HG02588 (cell line): ENCODE measurements at regions not wholly inside any gene's neighbourhood (a gene's known extent, or its start where the extent isn't known, plus 50 kb on each side); places are given as distances from the start of the nearest gene placed in this dataset.
"Not testable (repeated sequence)": the region's sequence is repeated elsewhere in the genome, so short reads cannot be mapped to it uniquely, and the experiment has no call there.

Experiments used
- ATAC-seq: cut with Tn5 transposase; IDR thresholded peaks from one replicate; pipeline ENCODE4 v1.9.1; 2021; ENCODE audit warnings: mild to moderate bottlenecking, moderate library complexity; ENCODE audit not compliant: unreplicated experiment

- ATAC-seq, result no peak
Measured at GRCh38 chr4:43567644-43568043, 675.1 kb downstream of the GRXCR1 start.

- no peak for ATAC-seq
Measured at GRCh38 chr4:43586813-43587212, 694.3 kb downstream of the GRXCR1 start.

DNA sequence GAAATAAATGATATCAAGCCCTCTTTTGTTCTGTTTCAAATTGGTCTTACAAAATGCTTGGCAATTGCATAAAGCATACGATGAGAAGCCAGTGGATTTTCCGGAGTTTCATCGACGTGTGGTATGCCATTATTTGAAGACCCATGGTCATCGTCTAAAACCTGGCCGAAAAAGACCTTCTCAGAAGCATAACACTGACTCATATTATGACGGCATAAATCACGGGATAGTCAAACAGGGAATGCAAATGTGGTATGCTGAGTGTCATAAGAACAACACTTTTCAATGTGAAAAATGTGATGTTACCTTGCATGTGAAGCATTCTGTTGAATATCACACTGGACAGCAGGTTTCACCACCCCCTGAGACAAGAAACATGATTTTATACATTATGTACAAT is 695.2 kb downstream of the GRXCR1 start:
- ATAC-seq, result no peak

DNA sequence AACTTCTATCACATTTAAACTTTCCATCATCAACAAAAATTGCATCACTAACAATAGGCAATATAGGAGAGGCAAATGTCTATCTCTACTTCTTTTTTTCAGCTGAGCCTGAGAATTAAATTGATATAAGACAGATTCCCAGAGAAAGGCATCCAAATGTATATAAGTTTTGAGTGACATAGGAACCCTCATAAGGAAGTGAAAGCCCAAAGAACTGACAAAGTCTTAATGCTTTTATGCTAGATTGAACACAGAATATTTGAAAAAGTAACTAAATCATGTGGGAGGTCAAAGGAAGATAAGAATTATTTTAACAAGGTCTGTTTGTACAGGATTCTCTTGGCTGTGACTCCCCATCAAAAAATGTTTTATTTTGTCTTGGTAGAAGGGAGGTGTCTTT is 714.9 kb downstream of the GRXCR1 start:
- ATAC-seq, result no peak

DNA sequence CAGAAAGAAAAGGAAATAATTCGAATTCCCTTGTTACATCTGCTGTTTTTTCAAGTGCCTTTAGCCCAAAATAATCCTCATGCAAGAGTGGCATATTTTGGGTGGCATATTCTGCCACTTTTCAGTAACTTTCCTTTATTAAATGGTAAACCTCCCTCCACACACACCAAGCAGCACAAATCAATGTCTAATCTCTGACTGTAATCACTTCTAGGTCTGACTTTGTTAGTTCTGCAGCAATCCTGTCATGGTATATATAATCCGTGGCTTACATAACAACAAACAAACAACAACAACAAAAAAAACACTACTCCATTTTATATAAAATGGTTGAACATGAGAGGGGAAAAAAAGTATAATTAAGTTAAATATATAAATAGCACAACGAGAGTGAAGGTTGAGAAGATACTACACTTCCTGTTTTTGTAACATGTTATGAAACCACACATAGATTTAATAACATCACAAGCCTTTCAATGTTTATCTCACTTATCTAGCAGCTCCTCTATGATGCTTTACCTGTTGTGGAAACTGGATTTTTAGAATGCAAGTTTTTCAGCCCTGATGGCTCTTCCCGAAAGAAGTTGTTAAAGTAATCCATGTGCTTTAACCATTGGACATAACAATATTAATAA is 715.4 kb downstream of the GRXCR1 start:
- ATAC-seq, result no peak

DNA sequence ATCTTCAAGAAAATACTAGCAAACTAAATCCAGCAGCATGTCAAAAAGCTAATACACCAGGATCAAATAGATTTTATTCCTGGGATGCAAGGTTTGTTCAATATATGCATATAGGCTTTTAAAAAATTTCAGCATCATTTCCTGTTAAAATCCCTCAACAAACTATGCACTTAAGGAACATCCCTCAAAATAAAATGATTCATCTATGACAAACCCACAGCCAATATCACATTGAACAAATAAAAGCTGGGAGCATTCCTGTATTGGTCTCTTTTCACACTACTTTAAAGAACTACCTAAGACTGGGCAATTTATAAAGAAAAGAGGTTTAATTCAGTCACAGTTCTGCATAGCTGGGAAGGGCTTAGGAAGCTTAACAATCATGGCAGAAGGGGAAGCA is 726.7 kb downstream of the GRXCR1 start:
- ATAC-seq, result no peak

GRCh38 chr4:43637893-43638292 is 745.4 kb downstream of the GRXCR1 start:
- not testable (repeated sequence) for ATAC-seq

DNA sequence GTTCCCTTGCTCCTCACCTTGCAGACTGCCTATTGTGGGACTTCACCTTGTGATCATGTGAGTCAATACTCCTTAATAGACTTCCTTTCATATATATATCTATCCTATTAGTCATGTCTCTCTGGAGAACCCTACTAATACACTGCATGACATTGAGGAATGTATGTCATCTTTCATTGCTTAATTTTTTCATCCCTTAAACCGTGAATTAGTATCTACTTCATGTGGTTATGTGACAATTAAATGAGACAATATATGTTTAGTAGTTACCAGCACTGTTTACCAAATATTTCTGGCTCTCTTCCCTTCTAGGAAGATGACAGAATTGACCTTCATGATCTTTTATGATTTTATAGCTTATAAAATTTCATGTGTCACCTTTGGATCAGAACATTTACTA is 759.5 kb downstream of the GRXCR1 start:
- no peak for ATAC-seq

GRCh38 chr4:43659547-43659946 is 767.0 kb downstream of the GRXCR1 start:
- ATAC-seq, result not testable (repeated sequence)

- ATAC-seq, result not testable (repeated sequence)
Measured at GRCh38 chr4:43672265-43672885, 776.2 kb downstream of the KCTD8 start.

- no peak for ATAC-seq
Measured at GRCh38 chr4:43680421-43680820, 768.2 kb downstream of the KCTD8 start.

- ATAC-seq, result no peak
Measured at GRCh38 chr4:43682551-43682950, 766.1 kb downstream of the KCTD8 start.

DNA sequence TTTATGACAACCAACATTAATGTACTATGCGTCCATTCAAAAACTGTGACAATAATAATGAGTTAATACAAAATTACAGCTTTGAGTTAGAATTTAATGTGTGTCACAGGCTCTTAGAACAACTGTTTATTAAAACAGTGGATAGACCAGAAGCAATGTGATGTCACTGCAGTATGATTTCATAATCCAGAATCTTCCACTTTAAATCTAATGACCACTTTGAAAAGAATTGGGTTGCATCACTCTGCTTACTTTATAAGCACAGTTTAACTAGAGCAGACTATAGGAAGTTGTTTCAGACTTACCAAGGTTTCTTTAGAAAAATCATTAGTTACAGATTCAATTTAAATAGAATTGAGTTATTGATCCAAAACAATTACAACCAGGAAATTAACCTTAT is 758.5 kb downstream of the KCTD8 start:
- ATAC-seq, result no peak

DNA sequence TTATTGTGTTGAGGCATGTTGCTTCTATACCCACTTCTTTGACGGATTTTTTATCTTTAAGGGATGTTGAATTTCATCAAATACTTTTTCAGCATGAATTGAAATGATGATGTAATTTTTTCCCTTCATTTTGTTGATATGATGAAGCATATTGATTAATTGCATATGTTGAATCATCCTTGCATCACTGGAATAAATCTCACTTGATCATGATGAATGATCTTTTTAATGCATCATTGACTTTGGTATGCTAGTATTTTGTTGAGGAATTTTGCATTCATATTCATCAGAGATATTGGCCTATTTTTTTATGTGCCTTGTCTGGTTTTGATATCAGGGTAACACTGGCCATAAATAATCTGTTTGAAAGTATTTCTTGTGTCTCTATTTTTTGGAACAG is 754.7 kb downstream of the KCTD8 start:
- no peak for ATAC-seq

GRCh38 chr4:43709443-43709842 is 739.2 kb downstream of the KCTD8 start:
- ATAC-seq, result no peak

DNA sequence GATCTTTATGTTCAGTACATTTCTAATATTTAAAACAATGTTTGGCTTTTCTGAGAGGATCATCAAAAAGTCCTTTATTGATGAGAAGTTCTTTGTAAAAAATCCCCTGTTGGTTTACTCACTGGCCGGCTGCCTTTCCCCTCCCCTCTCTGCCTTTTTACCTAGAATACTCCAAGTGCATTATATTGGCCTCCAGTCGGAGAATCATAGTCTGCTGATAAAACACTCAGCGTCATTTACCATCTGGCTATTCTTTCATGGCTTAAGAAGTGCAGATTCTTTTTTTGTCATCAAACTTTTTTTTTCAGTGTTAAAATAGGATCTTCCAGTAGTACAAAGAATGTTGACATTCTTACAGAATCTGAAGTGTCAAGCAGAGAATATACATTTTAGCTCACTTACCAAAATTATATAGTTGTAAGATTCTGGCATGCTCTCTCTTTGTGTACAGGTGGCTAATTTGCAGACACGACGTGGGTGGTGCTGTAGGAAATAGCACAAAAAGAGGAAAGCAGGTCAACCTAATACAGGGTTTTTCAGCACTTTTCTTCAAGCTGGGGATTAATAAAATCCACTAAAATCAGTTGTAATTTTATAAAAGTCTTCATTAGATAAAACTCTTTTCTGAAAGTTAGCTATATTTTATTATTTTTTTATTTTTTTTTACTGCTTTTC is 731.8 kb downstream of the KCTD8 start:
- no peak for ATAC-seq

DNA sequence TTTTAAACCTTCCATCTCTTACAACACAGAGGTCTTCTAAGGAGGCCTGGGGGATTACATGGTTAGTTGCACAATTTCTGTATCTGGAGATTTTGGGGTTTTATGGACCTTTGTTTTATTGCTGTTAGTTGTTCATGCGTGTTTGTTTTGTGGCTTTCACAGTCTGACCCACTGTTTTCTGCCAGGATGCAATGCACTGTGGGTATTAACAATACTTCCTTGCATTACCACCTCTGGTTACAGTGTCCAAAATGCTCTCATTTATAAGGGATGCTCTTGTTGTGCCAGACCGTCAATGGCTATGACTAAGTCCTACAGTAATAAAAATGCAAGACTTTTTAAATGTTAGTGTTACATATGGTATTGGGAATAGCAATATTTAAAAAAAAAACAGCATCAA is 730.2 kb downstream of the KCTD8 start:
- no peak for ATAC-seq

DNA sequence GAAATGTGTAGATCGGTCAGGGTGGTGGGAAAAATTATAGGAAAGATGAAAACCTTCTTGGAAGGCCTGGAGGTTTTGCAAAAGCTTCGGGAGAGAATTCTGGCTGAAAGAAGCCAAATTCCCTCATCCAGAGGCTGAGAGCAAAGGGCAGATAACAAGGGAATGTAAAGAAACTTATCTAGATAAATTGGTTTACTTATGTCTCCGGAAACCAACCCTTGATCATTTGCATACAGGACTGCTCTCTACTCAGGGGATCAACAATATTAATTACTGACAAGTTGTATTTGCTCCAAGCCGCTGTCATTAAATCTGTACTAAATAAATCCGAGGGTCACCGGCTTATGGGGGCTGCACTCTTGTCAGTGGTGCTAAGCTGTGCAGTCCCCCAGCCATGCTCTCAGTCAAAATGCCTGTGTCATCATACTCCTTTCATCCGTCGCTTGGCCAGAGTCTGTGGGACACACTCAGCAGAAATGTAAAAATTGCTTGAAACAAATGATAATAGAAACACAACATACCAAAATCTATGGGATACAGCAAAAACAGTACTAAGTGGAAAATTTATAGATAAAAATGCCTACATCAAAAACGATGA is 715.7 kb downstream of the KCTD8 start:
- no peak for ATAC-seq

DNA sequence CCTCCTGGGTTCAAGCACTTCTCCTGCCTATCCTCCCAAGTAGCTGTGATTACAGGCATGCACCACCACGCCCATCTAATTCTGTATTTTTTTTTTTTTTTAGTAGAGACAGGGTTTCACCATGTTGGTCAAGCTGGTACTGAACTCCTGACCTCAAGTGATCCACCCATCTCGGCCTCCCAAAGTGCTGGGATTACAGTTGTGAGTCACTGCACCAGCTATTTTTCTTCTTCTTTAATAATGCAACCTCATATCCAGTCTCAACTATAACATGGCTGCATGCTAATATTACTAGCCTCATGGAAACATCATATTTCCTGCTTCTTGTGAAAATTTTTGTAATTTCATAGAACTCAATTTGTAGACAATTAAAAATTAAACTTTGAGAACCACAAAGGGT is 706.5 kb downstream of the KCTD8 start:
- ATAC-seq, result no peak

DNA sequence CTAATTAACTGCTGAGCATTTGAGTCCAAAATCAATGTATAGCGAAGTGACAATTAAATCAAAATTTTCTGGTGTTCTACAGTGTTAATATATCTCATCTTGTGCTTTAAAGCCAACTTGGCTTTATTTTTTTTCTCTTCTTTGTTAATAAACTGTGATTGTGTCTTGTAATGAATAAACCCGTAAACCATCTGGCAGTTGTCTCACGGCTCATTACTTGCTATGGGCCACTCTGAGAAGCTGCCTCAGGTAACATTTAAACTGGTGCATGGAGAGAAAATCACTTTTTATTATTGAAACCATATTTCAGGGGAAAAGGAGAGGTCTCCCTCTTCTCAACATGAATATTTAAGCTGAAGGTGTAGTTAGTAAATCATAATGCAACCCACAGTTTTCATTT is 694.0 kb downstream of the KCTD8 start:
- ATAC-seq, result no peak

DNA sequence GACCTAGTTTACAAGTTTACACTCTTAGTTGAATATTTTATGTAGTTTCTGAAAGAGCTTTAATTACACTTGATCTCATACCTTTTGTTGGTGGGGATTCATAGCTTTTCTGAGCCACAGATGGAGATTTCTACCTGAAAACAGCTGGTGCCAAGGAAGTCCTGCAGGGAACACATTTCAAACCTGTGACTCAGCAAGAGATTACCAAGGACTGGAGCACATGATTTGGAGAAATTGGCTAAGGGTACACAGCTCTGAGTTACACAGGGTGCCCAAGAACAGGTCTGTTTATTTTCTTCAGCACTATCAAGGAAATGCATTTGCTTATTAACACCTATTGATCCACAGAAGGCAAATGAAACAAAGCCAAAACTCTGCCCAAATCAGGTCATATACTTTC is 691.5 kb downstream of the KCTD8 start:
- ATAC-seq, result no peak

- ATAC-seq, result no peak
Measured at GRCh38 chr4:43758836-43759235, 689.8 kb downstream of the KCTD8 start.
